ENCODE measurements at regions not wholly inside any gene's neighbourhood (a gene's known extent, or its start where the extent isn't known, plus 50 kb on each side); places are given as distances from the start of the nearest gene placed in this dataset.

GRCh38 chr5:2031581-2031980 is 148.9 kb upstream of the IRX4 start:
- Histone ChIP-seq H3K4me1 (ENCODE audit: insufficient read depth, low read length) (no peaks in the 10 kb centered on the region; the same call in 1 of the 2 replicates), H3K27ac (ENCODE audit: low read length) (no peak overlapping the region), H3K36me3 (ENCODE audit: insufficient read depth, low read depth, low read length) (no peaks in the 10 kb centered on the region), H3K4me3 (ENCODE audit: low read length) (no peak overlapping the region), H3K9me3 (ENCODE audit: insufficient read depth, low read depth, low read length) (no peaks in the 10 kb centered on the region), H3K9ac (ENCODE audit: low read depth, low read length) (no peak overlapping the region), H3K27me3 (ENCODE audit: insufficient read depth, low read length) (peaks cover 43% of the 10 kb centered on the region)

GRCh38 chr5:2030131-2030530 is 147.4 kb upstream of the IRX4 start:
- no peaks in the 10 kb centered on the region for H3K36me3 ChIP-seq (ENCODE audit: insufficient read depth, low read depth, low read length)
- no peaks in the 10 kb centered on the region for H3K9me3 ChIP-seq (ENCODE audit: insufficient read depth, low read depth, low read length)
- no peak overlapping the region for H3K27ac ChIP-seq (ENCODE audit: low read length)
- peaks cover 39% of the 10 kb centered on the region for H3K27me3 ChIP-seq (ENCODE audit: insufficient read depth, low read length)
- no peaks in the 10 kb centered on the region; the same call in 1 of the 2 replicates for H3K4me1 ChIP-seq (ENCODE audit: insufficient read depth, low read length)
- no peak overlapping the region for H3K4me3 ChIP-seq (ENCODE audit: low read length)
- no peak overlapping the region for H3K9ac ChIP-seq (ENCODE audit: low read depth, low read length)

GRCh38 chr5:2029206-2029605 is 146.5 kb upstream of the IRX4 start:
- Histone ChIP-seq H3K9me3 (ENCODE audit: insufficient read depth, low read depth, low read length) (no peaks in the 10 kb centered on the region), H3K27ac (ENCODE audit: low read length) (no peak overlapping the region), H3K27me3 (ENCODE audit: insufficient read depth, low read length) (peaks cover 30% of the 10 kb centered on the region), H3K36me3 (ENCODE audit: insufficient read depth, low read depth, low read length) (no peaks in the 10 kb centered on the region), H3K4me1 (ENCODE audit: insufficient read depth, low read length) (no peaks in the 10 kb centered on the region; the same call in 1 of the 2 replicates), H3K9ac (ENCODE audit: low read depth, low read length) (no peak overlapping the region), H3K4me3 (ENCODE audit: low read length) (no peak overlapping the region)

GRCh38 chr5:2027790-2028189 is 145.1 kb upstream of the IRX4 start:
- no peaks in the 10 kb centered on the region; the same call in 1 of the 2 replicates for H3K4me1 ChIP-seq (ENCODE audit: insufficient read depth, low read length)
- no peak overlapping the region for H3K4me3 ChIP-seq (ENCODE audit: low read length)
- H3K27me3 ChIP-seq (ENCODE audit: insufficient read depth, low read length), result peaks cover 15% of the 10 kb centered on the region
- H3K27ac ChIP-seq (ENCODE audit: low read length), result no peak overlapping the region
- H3K36me3 ChIP-seq (ENCODE audit: insufficient read depth, low read depth, low read length), result no peaks in the 10 kb centered on the region
- no peaks in the 10 kb centered on the region for H3K9me3 ChIP-seq (ENCODE audit: insufficient read depth, low read depth, low read length)
- H3K9ac ChIP-seq (ENCODE audit: low read depth, low read length), result no peak overlapping the region

- no peak overlapping the region for H3K27ac ChIP-seq (ENCODE audit: low read length)
- no peaks in the 10 kb centered on the region for H3K27me3 ChIP-seq (ENCODE audit: insufficient read depth, low read length)
- H3K36me3 ChIP-seq (ENCODE audit: insufficient read depth, low read depth, low read length), result no peaks in the 10 kb centered on the region
- no peak overlapping the region for H3K4me3 ChIP-seq (ENCODE audit: low read length)
- H3K9ac ChIP-seq (ENCODE audit: low read depth, low read length), result no peak overlapping the region
- no peaks in the 10 kb centered on the region for H3K9me3 ChIP-seq (ENCODE audit: insufficient read depth, low read depth, low read length)
- H3K4me1 ChIP-seq (ENCODE audit: insufficient read depth, low read length), result no peaks in the 10 kb centered on the region
These were observed 142.4 kb upstream of the IRX4 start for GRCh38 chr5:2024986-2025721.

- Histone ChIP-seq H3K9ac (ENCODE audit: low read depth, low read length) (no peak overlapping the region), H3K27me3 (ENCODE audit: insufficient read depth, low read length) (no peaks in the 10 kb centered on the region), H3K4me1 (ENCODE audit: insufficient read depth, low read length) (no peaks in the 10 kb centered on the region), H3K36me3 (ENCODE audit: insufficient read depth, low read depth, low read length) (no peaks in the 10 kb centered on the region), H3K4me3 (ENCODE audit: low read length) (no peak overlapping the region), H3K9me3 (ENCODE audit: insufficient read depth, low read depth, low read length) (no peaks in the 10 kb centered on the region), H3K27ac (ENCODE audit: low read length) (no peak overlapping the region)
These were observed 140.5 kb upstream of the IRX4 start for GRCh38 chr5:2023196-2023595.

GRCh38 chr5:2022436-2022835 is 139.7 kb upstream of the IRX4 start:
- Histone ChIP-seq H3K4me3 (ENCODE audit: low read length) (no peak overlapping the region), H3K4me1 (ENCODE audit: insufficient read depth, low read length) (no peaks in the 10 kb centered on the region), H3K36me3 (ENCODE audit: insufficient read depth, low read depth, low read length) (no peaks in the 10 kb centered on the region), H3K27me3 (ENCODE audit: insufficient read depth, low read length) (no peaks in the 10 kb centered on the region), H3K9ac (ENCODE audit: low read depth, low read length) (no peak overlapping the region), H3K27ac (ENCODE audit: low read length) (no peak overlapping the region), H3K9me3 (ENCODE audit: insufficient read depth, low read depth, low read length) (no peaks in the 10 kb centered on the region)

- no peaks in the 10 kb centered on the region for H3K27me3 ChIP-seq (ENCODE audit: insufficient read depth, low read length)
These were observed 138.9 kb upstream of the IRX4 start for GRCh38 chr5:2021484-2022176.

GRCh38 chr5:2020730-2021129 is 138.0 kb upstream of the IRX4 start:
- H3K36me3 ChIP-seq (ENCODE audit: insufficient read depth, low read depth, low read length), result no peaks in the 10 kb centered on the region
- H3K9me3 ChIP-seq (ENCODE audit: insufficient read depth, low read depth, low read length), result no peaks in the 10 kb centered on the region
- H3K4me1 ChIP-seq (ENCODE audit: insufficient read depth, low read length), result no peaks in the 10 kb centered on the region
- no peak overlapping the region for H3K27ac ChIP-seq (ENCODE audit: low read length)
- no peak overlapping the region for H3K9ac ChIP-seq (ENCODE audit: low read depth, low read length)
- no peaks in the 10 kb centered on the region for H3K27me3 ChIP-seq (ENCODE audit: insufficient read depth, low read length)
- H3K4me3 ChIP-seq (ENCODE audit: low read length), result no peak overlapping the region

More at GRCh38 chr5:2021484-2022176, 138.9 kb upstream of the IRX4 start:
- Histone ChIP-seq H3K4me3 (ENCODE audit: low read length) (no peak overlapping the region), H3K4me1 (ENCODE audit: insufficient read depth, low read length) (no peaks in the 10 kb centered on the region), H3K9me3 (ENCODE audit: insufficient read depth, low read depth, low read length) (no peaks in the 10 kb centered on the region), H3K9ac (ENCODE audit: low read depth, low read length) (no peak overlapping the region), H3K36me3 (ENCODE audit: insufficient read depth, low read depth, low read length) (no peaks in the 10 kb centered on the region), H3K27ac (ENCODE audit: low read length) (no peak overlapping the region)

- Histone ChIP-seq H3K4me3 (ENCODE audit: low read length) (no peak overlapping the region), H3K4me1 (ENCODE audit: insufficient read depth, low read length) (no peaks in the 10 kb centered on the region), H3K27ac (ENCODE audit: low read length) (no peak overlapping the region), H3K9me3 (ENCODE audit: insufficient read depth, low read depth, low read length) (no peaks in the 10 kb centered on the region), H3K9ac (ENCODE audit: low read depth, low read length) (no peak overlapping the region), H3K36me3 (ENCODE audit: insufficient read depth, low read depth, low read length) (no peaks in the 10 kb centered on the region), H3K27me3 (ENCODE audit: insufficient read depth, low read length) (no peaks in the 10 kb centered on the region)
These were observed 137.0 kb upstream of the IRX4 start for GRCh38 chr5:2019716-2020115.

GRCh38 chr5:2018390-2018724 is 135.6 kb upstream of the IRX4 start:
- H3K4me3 ChIP-seq (ENCODE audit: low read length), result no peak overlapping the region
- H3K4me1 ChIP-seq (ENCODE audit: insufficient read depth, low read length), result no peaks in the 10 kb centered on the region
- no peaks in the 10 kb centered on the region for H3K36me3 ChIP-seq (ENCODE audit: insufficient read depth, low read depth, low read length)
- no peak overlapping the region for H3K27ac ChIP-seq (ENCODE audit: low read length)
- no peaks in the 10 kb centered on the region for H3K9me3 ChIP-seq (ENCODE audit: insufficient read depth, low read depth, low read length)
- H3K27me3 ChIP-seq (ENCODE audit: insufficient read depth, low read length), result no peaks in the 10 kb centered on the region
- no peak overlapping the region for H3K9ac ChIP-seq (ENCODE audit: low read depth, low read length)

Data from iPS-20b (cell line).